ENCODE measurements at regions not wholly inside any gene's neighbourhood (a gene's known extent, or its start where the extent isn't known, plus 50 kb on each side); places are given as distances from the start of the nearest gene placed in this dataset.

- TF ChIP-seq EZH2 (IDR thresholded peaks at IDR 0.05; ENCODE audit: borderline replicate concordance, low read depth, low read length, severe bottlenecking) = no peak
- no peak for TF ChIP-seq CTCF (IDR thresholded peaks at IDR 0.05; ENCODE audit: borderline replicate concordance, extremely low read depth, low read length, poor library complexity, severe bottlenecking)
Measured at GRCh38 chr12:118685983-118686607, 295.2 kb upstream of the SRRM4 start.
